ENCODE measurements at regions not wholly inside any gene's neighbourhood (a gene's known extent, or its start where the extent isn't known, plus 50 kb on each side); places are given as distances from the start of the nearest gene placed in this dataset.

DNA sequence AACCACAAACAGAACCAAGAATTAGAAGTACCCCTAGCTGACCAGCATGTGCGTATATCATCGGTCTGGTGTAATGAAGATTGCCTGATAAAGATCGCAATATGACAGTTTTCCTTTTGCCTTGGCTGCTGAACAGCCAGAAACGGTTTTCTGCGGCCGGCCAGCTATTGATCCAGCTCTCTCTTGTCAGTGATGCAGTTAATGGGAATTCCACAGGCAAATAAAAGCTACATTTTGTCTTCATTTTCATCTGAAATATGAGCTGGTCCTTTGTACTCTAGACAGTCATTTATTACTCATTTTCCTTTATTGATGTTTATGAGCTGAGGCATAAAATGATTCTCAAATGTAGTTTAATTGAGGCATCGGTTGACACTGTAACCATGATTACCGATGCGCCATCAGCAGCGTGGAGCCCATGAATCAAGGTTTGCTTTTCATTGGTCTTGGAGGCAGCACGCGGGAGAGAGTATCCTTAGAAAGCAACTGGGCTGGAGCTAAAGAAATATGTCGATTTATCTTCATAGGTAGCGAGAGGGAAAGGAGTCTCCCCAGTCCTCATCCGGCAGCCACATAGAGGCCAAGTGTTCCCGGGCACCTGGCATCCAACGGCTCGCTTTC is 535.2 kb downstream of the GALR1 start:
- TF ChIP-seq ZFP3 (CRISPR knock-in tag; IDR thresholded peaks at IDR 0.05): no peak
- TF ChIP-seq, protein P1, sequence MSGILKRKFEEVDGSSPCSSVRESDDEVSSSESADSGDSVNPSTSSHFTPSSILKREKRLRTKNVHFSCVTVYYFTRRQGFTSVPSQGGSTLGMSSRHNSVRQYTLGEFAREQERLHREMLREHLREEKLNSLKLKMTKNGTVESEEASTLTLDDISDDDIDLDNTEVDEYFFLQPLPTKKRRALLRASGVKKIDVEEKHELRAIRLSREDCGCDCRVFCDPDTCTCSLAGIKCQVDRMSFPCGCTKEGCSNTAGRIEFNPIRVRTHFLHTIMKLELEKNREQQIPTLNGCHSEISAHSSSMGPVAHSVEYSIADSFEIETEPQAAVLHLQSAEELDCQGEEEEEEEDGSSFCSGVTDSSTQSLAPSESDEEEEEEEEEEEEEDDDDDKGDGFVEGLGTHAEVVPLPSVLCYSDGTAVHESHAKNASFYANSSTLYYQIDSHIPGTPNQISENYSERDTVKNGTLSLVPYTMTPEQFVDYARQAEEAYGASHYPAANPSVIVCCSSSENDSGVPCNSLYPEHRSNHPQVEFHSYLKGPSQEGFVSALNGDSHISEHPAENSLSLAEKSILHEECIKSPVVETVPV (CRISPR knock-in tag; IDR thresholded peaks at IDR 0.05): no peak
- TF ChIP-seq, protein P2, sequence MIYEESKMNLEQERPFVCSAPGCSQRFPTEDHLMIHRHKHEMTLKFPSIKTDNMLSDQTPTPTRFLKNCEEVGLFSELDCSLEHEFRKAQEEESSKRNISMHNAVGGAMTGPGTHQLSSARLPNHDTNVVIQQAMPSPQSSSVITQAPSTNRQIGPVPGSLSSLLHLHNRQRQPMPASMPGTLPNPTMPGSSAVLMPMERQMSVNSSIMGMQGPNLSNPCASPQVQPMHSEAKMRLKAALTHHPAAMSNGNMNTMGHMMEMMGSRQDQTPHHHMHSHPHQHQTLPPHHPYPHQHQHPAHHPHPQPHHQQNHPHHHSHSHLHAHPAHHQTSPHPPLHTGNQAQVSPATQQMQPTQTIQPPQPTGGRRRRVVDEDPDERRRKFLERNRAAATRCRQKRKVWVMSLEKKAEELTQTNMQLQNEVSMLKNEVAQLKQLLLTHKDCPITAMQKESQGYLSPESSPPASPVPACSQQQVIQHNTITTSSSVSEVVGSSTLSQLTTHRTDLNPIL (CRISPR knock-in tag; IDR thresholded peaks at IDR 0.05; ENCODE audit: low read depth): no peak
- TF ChIP-seq, protein P3, sequence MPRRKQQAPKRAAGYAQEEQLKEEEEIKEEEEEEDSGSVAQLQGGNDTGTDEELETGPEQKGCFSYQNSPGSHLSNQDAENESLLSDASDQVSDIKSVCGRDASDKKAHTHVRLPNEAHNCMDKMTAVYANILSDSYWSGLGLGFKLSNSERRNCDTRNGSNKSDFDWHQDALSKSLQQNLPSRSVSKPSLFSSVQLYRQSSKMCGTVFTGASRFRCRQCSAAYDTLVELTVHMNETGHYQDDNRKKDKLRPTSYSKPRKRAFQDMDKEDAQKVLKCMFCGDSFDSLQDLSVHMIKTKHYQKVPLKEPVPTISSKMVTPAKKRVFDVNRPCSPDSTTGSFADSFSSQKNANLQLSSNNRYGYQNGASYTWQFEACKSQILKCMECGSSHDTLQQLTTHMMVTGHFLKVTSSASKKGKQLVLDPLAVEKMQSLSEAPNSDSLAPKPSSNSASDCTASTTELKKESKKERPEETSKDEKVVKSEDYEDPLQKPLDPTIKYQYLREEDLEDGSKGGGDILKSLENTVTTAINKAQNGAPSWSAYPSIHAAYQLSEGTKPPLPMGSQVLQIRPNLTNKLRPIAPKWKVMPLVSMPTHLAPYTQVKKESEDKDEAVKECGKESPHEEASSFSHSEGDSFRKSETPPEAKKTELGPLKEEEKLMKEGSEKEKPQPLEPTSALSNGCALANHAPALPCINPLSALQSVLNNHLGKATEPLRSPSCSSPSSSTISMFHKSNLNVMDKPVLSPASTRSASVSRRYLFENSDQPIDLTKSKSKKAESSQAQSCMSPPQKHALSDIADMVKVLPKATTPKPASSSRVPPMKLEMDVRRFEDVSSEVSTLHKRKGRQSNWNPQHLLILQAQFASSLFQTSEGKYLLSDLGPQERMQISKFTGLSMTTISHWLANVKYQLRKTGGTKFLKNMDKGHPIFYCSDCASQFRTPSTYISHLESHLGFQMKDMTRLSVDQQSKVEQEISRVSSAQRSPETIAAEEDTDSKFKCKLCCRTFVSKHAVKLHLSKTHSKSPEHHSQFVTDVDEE (CRISPR knock-in tag; IDR thresholded peaks at IDR 0.05): no peak
- TF ChIP-seq, protein P4, sequence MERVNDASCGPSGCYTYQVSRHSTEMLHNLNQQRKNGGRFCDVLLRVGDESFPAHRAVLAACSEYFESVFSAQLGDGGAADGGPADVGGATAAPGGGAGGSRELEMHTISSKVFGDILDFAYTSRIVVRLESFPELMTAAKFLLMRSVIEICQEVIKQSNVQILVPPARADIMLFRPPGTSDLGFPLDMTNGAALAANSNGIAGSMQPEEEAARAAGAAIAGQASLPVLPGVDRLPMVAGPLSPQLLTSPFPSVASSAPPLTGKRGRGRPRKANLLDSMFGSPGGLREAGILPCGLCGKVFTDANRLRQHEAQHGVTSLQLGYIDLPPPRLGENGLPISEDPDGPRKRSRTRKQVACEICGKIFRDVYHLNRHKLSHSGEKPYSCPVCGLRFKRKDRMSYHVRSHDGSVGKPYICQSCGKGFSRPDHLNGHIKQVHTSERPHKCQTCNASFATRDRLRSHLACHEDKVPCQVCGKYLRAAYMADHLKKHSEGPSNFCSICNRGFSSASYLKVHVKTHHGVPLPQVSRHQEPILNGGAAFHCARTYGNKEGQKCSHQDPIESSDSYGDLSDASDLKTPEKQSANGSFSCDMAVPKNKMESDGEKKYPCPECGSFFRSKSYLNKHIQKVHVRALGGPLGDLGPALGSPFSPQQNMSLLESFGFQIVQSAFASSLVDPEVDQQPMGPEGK (CRISPR knock-in tag; IDR thresholded peaks at IDR 0.05; ENCODE audit: borderline replicate concordance): no peak
- TF ChIP-seq ISL1 (CRISPR knock-in tag; IDR thresholded peaks at IDR 0.05): no peak
- no peak for TF ChIP-seq ZNF8 (CRISPR knock-in tag; IDR thresholded peaks at IDR 0.05)
- no peak for TF ChIP-seq ARNTL (CRISPR knock-in tag; IDR thresholded peaks at IDR 0.05; ENCODE audit: borderline replicate concordance, low read depth)
- TF ChIP-seq ZNF70 (CRISPR knock-in tag; IDR thresholded peaks at IDR 0.05): no peak
